Ishikawa (cell line): ENCODE measurements at regions not wholly inside any gene's neighbourhood (a gene's known extent, or its start where the extent isn't known, plus 50 kb on each side); places are given as distances from the start of the nearest gene placed in this dataset.

ENCODE experiments used
- RAD21 ChIP-seq: IDR thresholded peaks from 2 replicates; pipeline ENCODE4 v1.6.1; 2012; ENCODE audit warnings: low read depth
- REST ChIP-seq: IDR thresholded peaks from 2 replicates; pipeline ENCODE4 v1.6.1; 2012; ENCODE audit warnings: low read depth, mild to moderate bottlenecking
- USF1 ChIP-seq: IDR thresholded peaks from 2 replicates; pipeline ENCODE4 v1.6.1; 2012
- YY1 ChIP-seq: IDR thresholded peaks from 2 replicates; pipeline ENCODE4 v1.6.1; 2012; ENCODE audit warnings: low read depth

- TF ChIP-seq USF1 (no peak), REST (no peak), RAD21 (no peak), YY1 (no peak)
These were observed 166.3 kb upstream of the HDAC4 start for GRCh38 chr2:239566995-239567568.
